Umbilical cord (tissue), 1 donor: ENCODE measurements at regions not wholly inside any gene's neighbourhood (a gene's known extent, or its start where the extent isn't known, plus 50 kb on each side); places are given as distances from the start of the nearest gene placed in this dataset.
"Not testable (repeated sequence)": the region's sequence is repeated elsewhere in the genome, so short reads cannot be mapped to it uniquely, and the experiment has no call there.

Experiments
- DNase-seq: peaks from one replicate; pipeline ENCODE4 v3.0.0-alpha.2; 2015; ENCODE audit warnings: low spot score

DNA sequence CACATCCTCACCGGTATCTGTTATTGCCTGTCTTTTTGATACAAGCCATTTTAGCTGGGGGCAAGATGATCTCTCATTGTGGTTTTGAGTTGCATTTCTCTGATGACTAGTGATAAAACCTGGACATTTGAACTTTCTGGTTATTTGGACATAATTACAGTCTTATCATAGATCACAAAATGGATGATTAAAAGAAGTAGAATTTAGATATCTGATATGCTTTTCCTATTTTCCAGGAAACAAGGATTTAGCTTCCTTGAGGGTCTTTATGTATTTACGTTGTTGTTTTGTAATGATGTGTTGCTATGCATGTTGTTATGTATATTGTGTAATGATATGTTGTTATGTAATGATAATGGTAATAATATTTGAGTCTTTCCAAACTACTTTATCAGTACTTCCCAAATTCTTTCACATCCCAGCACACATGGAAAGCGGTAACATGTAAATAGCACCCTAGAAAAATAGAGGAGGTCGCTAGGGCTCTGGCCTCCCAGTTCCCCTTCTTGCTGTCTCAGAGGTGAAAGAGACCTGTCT is 53.8 kb downstream of the GJD2 start:
- no peak for DNase-seq

DNA sequence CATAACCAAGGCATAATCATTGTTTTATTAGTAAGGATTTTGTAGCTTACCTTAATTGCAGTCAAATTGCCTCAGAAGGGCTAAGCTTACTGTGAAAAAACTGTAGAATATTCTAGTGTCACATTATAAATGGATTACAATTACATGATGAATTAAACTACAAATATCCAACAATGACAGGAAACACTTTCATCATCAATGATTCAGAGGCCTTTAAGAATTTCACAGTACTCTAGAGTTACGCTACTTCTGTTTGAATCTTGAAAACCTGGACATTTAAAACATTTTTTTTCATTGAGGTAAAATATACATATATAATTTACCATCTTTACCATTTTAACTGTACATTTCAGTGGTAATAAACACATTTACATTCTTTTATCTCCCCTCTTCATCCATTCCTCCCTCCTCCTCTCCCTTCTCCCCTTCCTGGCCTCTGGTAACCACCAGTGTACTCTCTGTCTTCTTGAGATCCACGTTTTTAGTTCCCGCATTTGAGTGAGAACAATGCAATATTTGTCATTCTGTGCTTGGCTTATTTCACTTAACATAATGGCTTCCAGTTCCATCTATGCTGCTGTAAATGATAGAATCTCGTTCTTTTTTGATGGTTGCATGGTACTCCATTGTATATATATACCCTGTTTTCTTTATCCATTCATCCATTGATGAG is 54.7 kb downstream of the GJD2 start:
- no peak for DNase-seq

DNA sequence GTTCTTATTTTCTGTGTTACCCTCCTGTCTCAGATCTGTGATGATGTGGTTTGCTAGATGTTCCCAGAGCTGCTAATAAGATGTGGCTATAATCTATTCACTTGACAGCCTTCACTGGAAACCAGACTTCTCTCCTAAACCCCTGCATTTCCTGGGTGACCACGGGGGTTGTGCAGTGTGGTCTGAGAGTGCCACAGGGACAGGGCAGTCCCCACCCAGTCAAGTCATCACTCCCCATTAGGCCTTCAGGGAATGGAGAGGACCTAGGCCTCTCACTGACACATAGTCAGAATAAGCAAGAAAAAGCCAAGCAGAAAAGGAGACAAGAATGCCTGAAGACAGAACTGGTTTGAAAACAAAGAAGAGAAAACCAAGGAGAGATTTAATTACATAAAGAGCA is 58.3 kb downstream of the GJD2 start:
- DNase-seq: no peak

DNA sequence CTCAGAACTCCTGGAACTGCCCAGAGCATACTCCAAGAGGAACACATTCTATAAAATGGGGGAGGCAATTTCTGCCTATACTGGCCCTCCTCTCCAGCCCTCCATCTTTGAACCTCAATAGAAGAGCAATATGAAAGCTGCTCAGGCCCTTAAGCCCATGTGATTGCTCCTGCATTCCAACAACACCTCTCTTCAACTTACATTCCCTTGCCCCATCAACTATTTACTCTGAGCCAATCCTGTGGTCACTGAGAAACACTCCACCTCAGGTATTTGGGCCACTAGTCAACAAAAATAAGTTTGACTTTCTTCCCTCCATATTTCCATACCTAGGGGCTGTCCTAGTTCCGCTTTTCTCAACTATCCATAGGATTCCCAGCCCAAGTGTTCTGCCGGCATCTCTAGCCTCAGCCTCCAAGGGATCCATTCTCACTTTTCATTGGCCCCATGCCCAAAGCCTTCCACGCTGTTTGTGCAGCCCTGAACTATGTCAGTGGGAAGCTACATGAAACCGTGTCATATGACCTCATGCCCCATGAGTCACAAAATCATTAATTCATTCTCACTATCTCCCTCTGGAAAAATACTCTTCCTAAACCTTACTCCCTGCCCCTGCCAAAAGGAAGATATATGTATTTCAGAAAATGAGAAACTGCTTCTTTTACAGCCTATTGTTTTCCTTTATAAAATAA is 61.6 kb downstream of the GJD2 start:
- DNase-seq: no peak

DNA sequence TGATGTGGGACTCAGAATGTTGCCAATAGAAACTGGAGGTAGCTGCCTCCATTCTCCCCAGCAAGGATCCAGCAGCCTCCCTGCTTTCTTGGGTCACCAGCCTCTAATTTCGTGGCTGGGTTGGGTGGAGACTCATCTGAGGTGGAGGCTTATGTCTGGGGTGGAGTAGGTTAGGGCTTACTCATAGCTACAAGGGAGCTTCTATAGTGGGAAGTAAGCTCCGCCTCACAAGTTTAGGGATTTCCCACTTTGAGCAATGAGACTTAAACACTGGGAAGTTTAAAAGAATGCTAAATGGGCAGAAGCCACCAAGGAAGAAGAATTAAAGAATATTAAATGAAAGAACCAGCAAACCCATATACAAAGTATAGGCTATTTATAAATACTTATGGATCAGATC is 63.8 kb downstream of the GJD2 start:
- no peak for DNase-seq

DNA sequence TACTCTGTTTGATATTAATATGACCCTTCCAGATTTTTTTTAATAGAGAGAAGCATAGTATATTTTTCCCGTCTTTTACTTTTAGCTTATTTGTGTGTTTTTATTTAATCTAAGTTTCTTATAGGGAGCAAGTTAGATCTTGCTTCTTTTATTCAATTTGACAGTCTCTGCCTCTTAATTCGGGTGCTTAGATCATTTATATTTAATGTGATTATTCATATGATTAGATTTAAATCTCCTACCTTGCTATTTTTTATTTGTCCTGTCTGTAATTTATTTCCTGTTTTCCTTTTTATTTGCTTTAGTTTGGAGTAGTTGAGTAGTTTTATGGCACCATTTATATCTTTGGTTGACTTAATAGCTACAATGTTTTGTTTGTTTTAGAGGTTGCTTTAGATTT is 66.1 kb downstream of the GJD2 start:
- no peak for DNase-seq

DNA sequence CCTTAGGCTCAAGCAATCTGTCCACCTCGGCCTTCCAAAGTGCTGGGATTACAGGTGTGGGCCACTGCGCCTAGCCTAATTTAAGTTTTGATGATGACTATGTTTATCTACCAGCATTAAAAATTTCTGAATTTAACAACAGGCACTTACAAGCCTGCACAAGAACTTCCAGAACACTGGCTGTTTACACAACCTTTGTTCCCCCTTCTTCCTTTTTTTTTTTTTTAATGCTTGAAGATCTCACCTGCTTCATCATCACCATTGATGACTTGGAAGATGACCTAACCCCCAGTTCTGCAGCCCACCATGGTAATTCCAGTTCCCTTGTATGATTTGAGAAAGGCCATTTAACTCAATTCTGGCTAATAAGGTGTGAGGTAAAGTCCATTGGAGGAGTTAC is 70.4 kb downstream of the GJD2 start:
- no peak for DNase-seq

DNA sequence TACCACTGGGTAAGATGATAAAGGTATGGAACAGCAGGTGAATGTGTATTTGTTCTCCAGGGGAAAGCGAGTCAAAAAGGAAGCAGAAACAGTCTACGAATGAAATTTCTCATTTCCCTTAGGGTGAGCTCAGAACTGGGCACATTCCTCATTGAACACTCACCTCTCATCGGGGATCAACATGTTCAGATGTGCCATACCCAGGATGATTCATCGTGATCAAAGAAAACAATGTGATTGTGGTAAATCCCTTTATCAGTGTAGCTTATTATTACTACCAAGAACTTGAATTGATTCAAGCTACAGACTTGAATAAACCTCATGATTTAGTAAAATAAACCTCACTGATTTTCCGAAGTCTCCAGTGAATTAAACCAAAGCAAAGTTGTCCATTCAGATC is 72.1 kb downstream of the GJD2 start:
- DNase-seq: no peak

DNA sequence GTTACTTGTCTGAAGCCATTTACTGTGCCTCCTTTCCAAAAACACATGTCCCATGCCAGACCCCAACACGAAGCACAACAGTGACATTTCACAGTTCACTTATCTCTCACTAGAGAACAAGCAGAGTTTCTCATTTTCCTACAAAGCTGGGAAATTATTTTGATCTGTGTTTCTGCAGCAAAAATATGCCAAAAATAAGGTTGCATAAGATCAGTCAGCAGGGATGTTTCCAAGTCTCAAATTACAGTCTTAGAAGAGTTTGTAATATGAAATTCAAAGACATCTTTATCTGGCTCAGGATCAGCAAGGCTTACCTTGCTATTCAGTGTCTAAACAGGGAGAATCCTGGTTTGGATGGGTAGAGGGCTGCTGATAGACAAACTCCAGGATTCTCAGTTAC is 75.5 kb downstream of the GJD2 start:
- peak; percentile 72 for DNase-seq

DNA sequence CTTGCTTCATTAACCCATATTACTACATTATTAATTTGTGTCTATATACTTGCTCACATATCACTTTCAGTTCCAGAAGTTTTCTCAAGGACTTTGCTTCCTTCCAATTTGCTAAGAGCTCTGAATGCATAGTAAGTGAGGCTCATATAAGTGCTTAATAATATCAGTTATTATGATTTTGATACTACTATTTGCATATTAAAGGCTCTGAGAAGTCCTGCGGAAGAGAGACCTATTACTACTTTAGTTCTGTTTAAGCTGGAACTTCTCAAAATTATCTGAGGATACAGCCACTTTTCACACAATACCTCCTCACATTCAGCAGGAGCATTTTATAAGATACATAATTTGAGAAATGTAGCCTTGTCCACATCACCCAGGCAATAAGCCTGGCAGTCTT is 81.6 kb downstream of the GJD2 start:
- no peak for DNase-seq

DNA sequence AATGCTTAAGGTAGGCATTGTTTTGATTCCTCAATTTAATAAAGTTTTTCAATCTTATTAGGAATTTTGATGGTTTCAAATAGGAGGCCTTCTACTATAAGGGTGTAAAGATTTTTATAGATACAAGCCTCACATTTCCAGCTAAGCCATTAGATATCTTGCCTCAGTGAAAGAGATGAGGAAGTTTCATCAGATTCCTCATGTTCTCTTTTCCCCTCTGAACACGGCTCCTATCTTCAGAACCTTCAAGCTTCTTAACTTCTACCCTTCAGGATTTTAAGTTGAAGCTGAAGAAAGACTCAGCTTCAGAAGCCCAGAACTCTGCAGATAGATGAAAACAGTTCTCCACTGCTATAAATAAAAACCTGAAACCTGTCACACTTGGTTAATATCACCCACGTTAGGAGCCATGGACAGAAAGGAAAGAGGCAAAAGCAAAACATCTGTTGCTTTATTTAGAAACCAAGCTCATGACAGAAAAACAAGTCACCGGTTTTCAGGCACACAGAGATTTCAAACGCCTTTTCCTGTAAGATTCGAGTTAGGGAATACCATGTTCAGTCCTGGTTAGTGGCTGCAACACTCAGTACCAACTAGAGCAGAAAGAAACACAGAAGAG is 82.2 kb upstream of the GOLGA8B start:
- no peak for DNase-seq

DNA sequence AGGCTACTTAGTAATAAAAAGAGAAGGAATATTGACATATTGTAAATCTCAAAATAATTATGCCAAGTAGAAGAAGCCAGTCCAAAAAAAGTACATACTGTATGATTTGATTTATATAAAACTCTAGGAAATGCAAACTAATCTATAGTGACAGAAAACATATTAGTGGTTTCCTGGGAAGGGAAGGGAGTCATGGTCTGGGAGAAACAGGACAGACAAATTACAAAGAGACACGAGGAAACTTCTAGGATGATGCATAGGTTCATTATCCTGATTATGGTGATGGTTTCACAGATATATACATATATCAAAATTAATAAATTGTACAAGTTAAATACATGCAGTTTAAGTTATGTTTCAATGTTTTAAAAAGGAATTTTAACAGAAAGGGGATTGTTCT is 81.0 kb upstream of the GOLGA8B start:
- DNase-seq: no peak

DNA sequence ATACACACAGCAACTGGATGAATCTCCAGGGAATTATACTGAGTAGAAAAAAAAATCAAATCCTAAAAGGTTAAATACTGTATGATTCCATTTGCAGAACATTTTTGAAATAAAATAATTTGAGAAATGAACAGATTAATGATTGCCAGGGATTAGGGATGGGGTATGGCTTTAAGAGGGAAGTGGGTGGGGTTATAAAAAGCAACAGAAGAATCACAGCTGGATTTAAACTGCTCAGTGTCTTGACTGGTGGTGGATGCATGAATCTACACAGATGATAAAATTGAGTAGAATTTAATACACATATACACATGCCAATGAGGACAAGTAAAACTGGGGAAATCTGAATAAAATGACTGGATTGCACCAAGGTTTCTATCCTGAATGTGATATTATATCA is 79.7 kb upstream of the GOLGA8B start:
- no peak for DNase-seq

DNA sequence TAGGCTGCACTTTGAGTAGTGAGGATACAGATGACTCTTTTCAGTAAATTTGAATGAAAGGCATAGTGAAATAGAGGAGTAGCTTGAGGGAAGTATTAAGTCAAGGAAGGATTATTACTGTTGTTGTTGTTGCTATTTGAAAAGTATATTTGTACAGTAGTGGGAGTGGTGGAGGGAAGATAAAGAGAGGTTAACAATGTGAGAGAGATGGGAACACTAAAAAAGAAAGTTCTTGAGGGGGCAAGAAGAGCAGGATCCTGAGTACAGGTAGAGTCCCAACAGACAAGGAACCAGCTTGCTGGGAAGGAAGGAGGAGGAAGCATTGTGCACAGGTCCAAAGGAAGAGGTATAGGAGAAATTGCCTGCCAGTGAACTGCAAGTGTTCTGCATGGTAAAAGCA is 75.6 kb upstream of the GOLGA8B start:
- no peak for DNase-seq

DNA sequence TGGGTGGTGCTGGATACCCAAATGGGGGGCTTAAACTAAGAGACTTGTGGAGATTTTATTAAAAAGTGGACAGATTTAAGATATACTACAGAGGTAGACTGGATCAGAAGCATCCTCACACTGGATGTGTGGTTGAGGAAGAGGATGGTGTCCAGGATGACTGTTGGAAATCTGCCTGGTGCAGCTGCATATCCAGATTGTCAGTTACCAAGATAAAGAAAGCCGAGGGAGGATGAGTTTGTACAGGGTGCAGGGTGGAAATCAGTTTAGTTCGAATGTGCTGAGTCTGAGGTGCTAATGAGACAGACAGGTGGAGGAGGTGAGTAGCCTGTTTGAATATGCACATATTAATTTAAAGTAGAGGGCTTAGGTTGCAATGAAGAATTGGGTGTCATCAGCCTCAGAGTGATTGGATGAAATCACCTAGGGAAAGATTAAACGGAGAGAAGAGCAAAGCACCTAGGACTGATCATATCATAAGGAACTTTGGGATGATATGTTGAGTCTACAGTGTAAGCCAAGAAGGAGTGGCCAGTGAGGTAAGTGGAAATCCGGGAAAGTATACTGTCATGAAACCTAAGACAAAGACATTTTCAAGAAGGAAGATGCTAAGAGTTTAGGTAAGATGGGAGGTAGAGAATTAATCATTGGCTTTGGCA is 74.1 kb upstream of the GOLGA8B start:
- no peak for DNase-seq

DNA sequence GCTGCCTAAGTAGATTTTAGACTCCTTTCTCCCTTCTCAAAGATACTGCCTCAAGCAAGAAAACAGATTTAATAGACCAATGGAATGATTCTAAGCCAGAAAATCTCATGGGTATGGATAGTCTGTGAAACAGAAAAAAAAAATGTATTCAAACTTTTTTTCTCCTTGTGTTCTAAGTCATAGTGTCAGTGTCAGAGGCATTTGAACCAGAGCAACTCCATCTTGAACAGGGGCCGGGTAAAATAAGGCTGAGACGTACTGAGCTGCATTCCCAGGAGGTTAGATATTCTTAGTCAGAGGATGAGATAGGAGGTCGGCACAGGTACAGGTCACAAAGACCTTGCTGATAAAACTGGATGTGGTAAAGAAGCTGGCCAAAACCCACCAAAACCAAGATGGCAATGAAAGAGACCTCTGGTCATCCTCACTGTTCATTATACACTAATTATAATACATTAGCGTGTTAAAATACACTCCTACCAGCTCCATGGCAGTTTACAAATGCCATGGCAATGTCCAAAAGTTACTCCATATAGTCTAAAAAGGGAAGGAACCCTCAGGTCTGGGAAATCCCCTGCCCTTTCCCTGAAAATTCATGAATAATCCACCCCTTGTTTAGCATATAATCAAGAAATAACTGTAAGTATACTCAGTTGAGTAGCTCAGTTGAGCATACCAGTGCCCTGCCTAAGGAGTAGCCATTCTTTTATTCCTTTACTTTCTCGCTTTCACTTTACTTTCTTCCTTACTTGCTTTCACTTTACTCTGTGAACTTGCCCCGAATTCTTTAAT is 72.8 kb upstream of the GOLGA8B start:
- DNase-seq: no peak

DNA sequence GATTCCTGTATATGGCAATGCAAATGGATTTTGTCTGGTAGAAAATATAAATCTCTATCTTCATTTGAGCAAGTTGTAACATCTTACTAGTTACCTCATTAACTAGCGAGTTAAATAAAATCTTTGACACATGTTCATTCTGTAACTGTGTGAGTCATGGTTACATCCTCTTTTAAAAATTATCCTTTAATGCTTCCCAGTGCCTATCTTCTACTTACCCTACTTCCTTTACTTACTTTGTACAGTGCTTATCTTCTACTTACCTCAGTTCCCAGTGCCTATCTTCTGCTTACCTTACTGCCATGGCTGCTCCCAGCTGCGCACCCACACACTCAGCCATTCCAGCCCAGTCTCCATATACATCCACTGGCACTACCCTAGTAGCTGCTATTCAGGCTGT is 71.9 kb upstream of the GOLGA8B start:
- DNase-seq: no peak

DNA sequence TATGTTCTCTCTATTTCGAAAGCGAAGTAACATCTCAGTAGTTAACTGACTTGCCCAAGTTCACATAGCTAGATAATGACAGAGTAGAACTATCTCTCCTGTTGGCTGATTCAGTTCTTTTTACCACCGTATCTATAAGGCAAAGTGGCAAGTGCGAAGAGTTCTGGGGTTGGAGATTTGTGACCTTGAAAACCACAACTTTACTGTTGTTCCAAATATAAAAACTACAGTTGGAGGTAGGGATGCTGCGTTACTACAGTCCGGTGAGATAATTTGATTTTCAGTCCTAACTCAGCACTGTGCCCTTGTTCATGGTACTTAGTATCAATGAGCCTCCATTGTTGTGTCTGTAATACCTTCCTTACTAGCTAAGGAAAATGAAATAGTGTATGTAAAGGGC is 71.2 kb upstream of the GOLGA8B start:
- DNase-seq: no peak

DNA sequence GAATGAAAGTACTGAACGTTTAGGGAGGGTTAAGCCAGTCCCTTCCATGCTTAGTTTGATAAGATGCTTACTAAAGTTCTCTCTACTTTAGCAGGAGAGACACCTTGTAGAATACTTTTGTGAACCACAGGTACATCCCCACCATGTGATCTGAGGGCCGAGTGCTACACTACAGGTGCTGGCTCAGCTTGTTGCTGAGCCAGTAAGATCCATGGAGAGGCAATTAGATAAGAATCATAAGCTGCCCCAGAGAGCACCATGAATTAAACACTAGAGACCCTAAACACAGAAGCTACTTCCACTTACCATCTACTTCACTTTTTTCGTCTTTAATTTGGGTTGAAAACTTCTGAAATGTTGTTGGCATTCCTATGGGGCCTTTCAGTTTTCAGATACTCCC is 70.5 kb upstream of the GOLGA8B start:
- DNase-seq: no peak

DNA sequence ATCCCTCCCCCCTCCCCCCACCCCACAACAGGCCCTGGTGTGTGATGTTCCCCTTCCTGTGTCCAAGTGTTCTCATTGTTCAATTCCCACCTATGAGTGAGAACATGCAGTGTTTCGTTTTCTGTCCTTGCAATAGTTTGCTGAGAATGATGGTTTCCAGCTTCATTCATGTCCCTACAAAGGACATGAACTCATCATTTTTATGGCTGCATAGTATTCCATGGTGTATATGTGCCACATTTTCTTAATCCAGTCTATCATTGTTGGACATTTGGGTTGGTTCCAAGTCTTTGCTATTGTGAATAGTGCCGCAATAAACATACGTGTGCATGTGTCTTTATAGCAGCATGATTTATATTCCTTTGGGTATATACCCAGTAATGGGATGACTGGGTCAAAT is 69.9 kb upstream of the GOLGA8B start:
- DNase-seq: not testable (repeated sequence)

DNA sequence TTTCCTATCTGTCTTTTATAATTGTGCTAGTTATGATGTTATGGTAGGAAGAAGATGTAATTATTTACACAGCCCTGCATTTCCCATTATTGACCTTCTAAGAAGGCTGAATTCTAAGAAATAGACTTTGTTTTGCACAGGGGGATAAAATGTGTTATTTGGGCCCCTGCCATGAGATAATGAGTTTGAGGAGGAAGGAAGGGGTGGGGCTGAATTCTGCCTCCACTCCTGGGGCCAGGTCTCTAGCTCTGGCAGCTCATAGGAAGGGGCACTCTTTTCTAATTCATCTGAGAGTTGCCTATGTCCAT is 69.2 kb upstream of the GOLGA8B start:
- DNase-seq: no peak
